DOHH2 (cell line): ENCODE measurements at regions not wholly inside any gene's neighbourhood (a gene's known extent, or its start where the extent isn't known, plus 50 kb on each side); places are given as distances from the start of the nearest gene placed in this dataset.

Experiments used
- H3F3A ChIP-seq: fragments of 200-600 bp; sonication (generic), shearing (Covaris generic); 2 replicates; pipeline ENCODE4 v1.6.0; 2016; ENCODE audit warnings: antibody characterized with exemption, mild to moderate bottlenecking; ENCODE audit not compliant: control insufficient read depth, insufficient read depth
- H3K27ac ChIP-seq: fragments of 200-600 bp; sonication (generic); 2 replicates; pipeline ENCODE4 v1.5.1; 2014; ENCODE audit warnings: low read depth, mild to moderate bottlenecking, low read length, moderate library complexity
- H3K27me3 ChIP-seq: fragments of 200-600 bp; sonication (generic); 2 replicates; pipeline ENCODE4 v1.6.1; 2014; ENCODE audit warnings: mild to moderate bottlenecking, low read length, mixed read lengths; ENCODE audit not compliant: control insufficient read depth
- H3K36me3 ChIP-seq: fragments of 200-600 bp; sonication (generic); 2 replicates; pipeline ENCODE4 v1.6.1; 2014; ENCODE audit warnings: mild to moderate bottlenecking, low read length, moderate library complexity, mixed read lengths; ENCODE audit not compliant: control insufficient read depth
- H3K4me1 ChIP-seq: fragments of 200-600 bp; sonication (generic); 2 replicates; pipeline ENCODE4 v1.6.1; 2014; ENCODE audit warnings: mild to moderate bottlenecking, low read length, mixed read lengths; ENCODE audit not compliant: control insufficient read depth
- H3K4me2 ChIP-seq: fragments of 200-600 bp; sonication (generic); 2 replicates; pipeline ENCODE4 v1.6.0; 2014; ENCODE audit warnings: mild to moderate bottlenecking, low read length, moderate library complexity
- H3K4me3 ChIP-seq: fragments of 200-600 bp; sonication (generic); 2 replicates; pipeline ENCODE4 v1.5.1; 2014; ENCODE audit warnings: mild to moderate bottlenecking, low read length, mixed read lengths
- H3K79me2 ChIP-seq: fragments of 200-600 bp; sonication (generic); 2 replicates; pipeline ENCODE4 v1.6.1; 2014; ENCODE audit warnings: mild to moderate bottlenecking, low read length, mixed read lengths; ENCODE audit not compliant: control insufficient read depth
- H3K9me2 ChIP-seq: fragments of 200-600 bp; sonication (generic); replicated peaks from 2 replicates; pipeline ENCODE4 v1.6.1; 2014; ENCODE audit warnings: mild to moderate bottlenecking, low read length, mixed read lengths; ENCODE audit not compliant: control insufficient read depth
- H3K9me3 ChIP-seq: fragments of 200-600 bp; sonication (generic); 2 replicates; pipeline ENCODE4 v1.6.1; 2014; ENCODE audit warnings: antibody characterized with exemption, low read length, mixed read lengths; ENCODE audit not compliant: control insufficient read depth, insufficient read depth
- H4K20me1 ChIP-seq: fragments of 200-600 bp; sonication (generic); 2 replicates; pipeline ENCODE4 v1.6.0; 2014; ENCODE audit warnings: low read depth, mild to moderate bottlenecking, antibody characterized with exemption, low read length, moderate library complexity; ENCODE audit not compliant: control insufficient read depth, insufficient read depth
- EZH2phosphoT487 ChIP-seq: fragments of 200-600 bp; sonication (generic); IDR thresholded peaks from 2 replicates; pipeline ENCODE4 v1.6.1; 2017; ENCODE audit warnings: borderline replicate concordance, mild to moderate bottlenecking, antibody characterized with exemption, low read length, moderate library complexity, mixed read lengths
- TF ChIP-seq, protein P1 (sequence below): fragments of 200-600 bp; sonication (generic); IDR thresholded peaks from one replicate; pipeline ENCODE4 v1.5.1; 2014; ENCODE audit warnings: antibody characterized with exemption, mild to moderate bottlenecking, low read depth, low read length; ENCODE audit not compliant: poor library complexity, severe bottlenecking

DNA sequence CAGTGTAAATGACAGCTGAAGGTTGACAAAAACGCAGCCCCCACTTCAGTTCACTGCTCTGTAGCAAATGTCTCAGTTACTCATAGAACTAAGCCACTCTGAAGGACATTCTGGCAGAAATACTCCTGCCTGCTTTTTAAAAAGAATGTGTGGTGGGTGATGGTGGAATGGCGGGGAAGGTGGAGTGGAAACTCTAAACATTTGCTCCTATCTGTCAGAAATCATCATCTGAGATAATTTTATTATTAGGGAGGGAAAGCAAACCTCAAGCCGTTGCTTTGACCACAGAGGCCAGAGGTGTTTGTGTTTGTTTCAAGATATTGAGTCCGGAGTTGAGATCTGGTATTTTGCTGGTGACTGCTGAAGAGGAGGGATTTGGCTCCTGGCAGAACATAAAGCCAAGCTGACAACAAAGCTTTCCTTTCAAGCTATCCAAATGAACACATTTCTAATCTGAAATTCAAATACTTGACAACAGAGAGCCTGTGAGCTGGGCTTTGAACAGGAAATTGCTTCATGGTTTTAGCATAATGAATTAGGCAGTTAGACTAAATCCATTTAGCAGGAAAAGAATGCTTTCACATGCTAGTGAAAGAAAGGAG lies 362.7 kb downstream of the CSNK1G3 start:
- Histone ChIP-seq H3K9me3 (no peaks in the 10 kb centered on the region), H3F3A (no peaks in the 10 kb centered on the region), H3K9me2 (no peaks in the 10 kb centered on the region), H3K27ac (no peak overlapping the region), H4K20me1 (no peaks in the 10 kb centered on the region), H3K4me2 (peak overlapping the region; percentile 7; the same call in 1 of the 2 replicates), H3K4me3 (no peak overlapping the region), H3K36me3 (no peaks in the 10 kb centered on the region), H3K79me2 (no peaks in the 10 kb centered on the region), H3K27me3 (no peaks in the 10 kb centered on the region), H3K4me1 (peaks cover 17% of the 10 kb centered on the region)
- TF ChIP-seq, protein P1, sequence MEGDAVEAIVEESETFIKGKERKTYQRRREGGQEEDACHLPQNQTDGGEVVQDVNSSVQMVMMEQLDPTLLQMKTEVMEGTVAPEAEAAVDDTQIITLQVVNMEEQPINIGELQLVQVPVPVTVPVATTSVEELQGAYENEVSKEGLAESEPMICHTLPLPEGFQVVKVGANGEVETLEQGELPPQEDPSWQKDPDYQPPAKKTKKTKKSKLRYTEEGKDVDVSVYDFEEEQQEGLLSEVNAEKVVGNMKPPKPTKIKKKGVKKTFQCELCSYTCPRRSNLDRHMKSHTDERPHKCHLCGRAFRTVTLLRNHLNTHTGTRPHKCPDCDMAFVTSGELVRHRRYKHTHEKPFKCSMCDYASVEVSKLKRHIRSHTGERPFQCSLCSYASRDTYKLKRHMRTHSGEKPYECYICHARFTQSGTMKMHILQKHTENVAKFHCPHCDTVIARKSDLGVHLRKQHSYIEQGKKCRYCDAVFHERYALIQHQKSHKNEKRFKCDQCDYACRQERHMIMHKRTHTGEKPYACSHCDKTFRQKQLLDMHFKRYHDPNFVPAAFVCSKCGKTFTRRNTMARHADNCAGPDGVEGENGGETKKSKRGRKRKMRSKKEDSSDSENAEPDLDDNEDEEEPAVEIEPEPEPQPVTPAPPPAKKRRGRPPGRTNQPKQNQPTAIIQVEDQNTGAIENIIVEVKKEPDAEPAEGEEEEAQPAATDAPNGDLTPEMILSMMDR = no peak
- TF ChIP-seq EZH2phosphoT487 = no peak

DNA sequence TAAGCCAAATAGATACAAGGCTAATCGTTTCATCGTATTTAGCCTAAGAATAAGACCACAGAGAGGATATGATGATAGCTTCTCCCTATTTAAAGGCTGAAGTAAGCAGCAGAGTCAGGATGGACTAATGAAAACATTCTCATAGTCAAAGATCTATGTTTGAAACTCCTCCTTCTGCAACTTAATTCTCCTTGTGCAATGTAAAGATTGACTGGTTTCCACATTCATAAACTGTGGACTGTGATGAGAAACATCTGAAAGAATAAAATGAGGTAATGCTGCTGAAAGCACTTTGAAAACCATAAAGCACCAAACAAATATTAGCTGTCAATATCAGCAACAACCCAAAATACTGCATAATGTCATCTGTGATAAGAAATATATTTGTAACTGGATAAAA lies 361.9 kb downstream of the CSNK1G3 start:
- Histone ChIP-seq H3K79me2 (no peaks in the 10 kb centered on the region), H3K4me2 (no peak overlapping the region), H3K4me3 (no peak overlapping the region), H3F3A (no peaks in the 10 kb centered on the region), H3K4me1 (peaks cover 17% of the 10 kb centered on the region), H3K27ac (no peak overlapping the region), H4K20me1 (no peaks in the 10 kb centered on the region), H3K27me3 (no peaks in the 10 kb centered on the region), H3K9me3 (no peaks in the 10 kb centered on the region), H3K9me2 (no peaks in the 10 kb centered on the region), H3K36me3 (no peaks in the 10 kb centered on the region)
- no peak for TF ChIP-seq EZH2phosphoT487
- TF ChIP-seq, protein P1 = no peak

DNA sequence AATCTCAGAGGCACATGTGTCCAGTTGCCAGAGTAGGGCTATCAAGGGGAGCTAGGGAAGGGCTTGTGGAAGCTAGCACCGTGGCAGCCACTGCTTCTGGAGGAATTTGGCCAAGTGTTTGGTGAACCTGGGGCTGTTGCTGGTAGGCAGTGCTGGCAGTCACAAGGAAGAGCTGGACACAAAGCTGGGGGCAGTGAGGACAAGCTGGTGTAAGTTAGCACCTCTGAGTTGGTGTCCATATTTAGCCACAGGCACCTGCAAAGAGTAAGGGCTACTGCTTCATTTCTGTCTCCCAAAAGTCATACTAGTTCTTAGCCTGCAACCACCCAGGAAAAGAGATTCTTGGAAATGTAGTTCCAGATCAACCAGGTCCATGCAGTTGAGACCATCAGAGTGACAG lies 359.4 kb downstream of the CSNK1G3 start:
- Histone ChIP-seq H3K9me3 (no peaks in the 10 kb centered on the region), H3K27ac (no peak overlapping the region), H3K4me1 (peaks cover 17% of the 10 kb centered on the region), H3K27me3 (no peaks in the 10 kb centered on the region), H3K4me3 (no peak overlapping the region), H4K20me1 (no peaks in the 10 kb centered on the region), H3K36me3 (no peaks in the 10 kb centered on the region), H3K4me2 (no peak overlapping the region), H3K79me2 (no peaks in the 10 kb centered on the region), H3K9me2 (no peaks in the 10 kb centered on the region), H3F3A (no peaks in the 10 kb centered on the region)
- no peak for TF ChIP-seq EZH2phosphoT487
- TF ChIP-seq, protein P1 = no peak

DNA sequence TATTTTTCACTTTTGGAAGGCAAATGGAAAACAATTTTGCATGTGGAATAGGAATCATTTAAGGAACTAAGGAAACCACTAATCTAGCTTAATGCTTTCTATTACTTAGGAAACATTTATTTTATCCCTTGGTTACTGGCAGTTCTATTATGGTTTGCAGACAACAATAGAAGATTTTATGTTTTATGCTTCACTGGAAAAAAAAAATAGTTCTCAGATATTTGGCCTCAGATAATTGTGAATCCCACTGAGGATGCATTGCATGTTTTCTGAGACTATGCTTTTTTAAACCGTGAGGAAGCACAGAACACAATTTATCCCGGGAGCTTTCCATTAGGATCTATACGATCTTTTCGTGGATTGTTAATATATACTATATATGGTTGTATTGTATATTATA lies 356.9 kb downstream of the CSNK1G3 start:
- Histone ChIP-seq H3F3A (no peaks in the 10 kb centered on the region), H3K36me3 (no peaks in the 10 kb centered on the region), H3K4me3 (no peak overlapping the region), H3K27me3 (no peaks in the 10 kb centered on the region), H3K79me2 (no peaks in the 10 kb centered on the region), H3K9me3 (no peaks in the 10 kb centered on the region), H4K20me1 (no peaks in the 10 kb centered on the region), H3K9me2 (no peaks in the 10 kb centered on the region), H3K4me1 (no peaks in the 10 kb centered on the region), H3K27ac (no peak overlapping the region), H3K4me2 (no peak overlapping the region)
- TF ChIP-seq, protein P1 = no peak
- TF ChIP-seq EZH2phosphoT487 = no peak
